ENCODE measurements at regions not wholly inside any gene's neighbourhood (a gene's known extent, or its start where the extent isn't known, plus 50 kb on each side); places are given as distances from the start of the nearest gene placed in this dataset.

GRCh38 chr2:19646987-19647386, 254.8 kb downstream of the TTC32 start:
- no peak overlapping the region for H3K4me3 ChIP-seq (ENCODE audit: low read depth, low read length)
- no peak for TF ChIP-seq CTCF (IDR thresholded peaks at IDR 0.05; ENCODE audit: borderline replicate concordance, insufficient read depth, low read depth, low read length)

GRCh38 chr2:19644763-19645162, 257.0 kb downstream of the TTC32 start:
- no peak overlapping the region for H3K4me3 ChIP-seq (ENCODE audit: low read depth, low read length)
- no peak for TF ChIP-seq CTCF (IDR thresholded peaks at IDR 0.05; ENCODE audit: borderline replicate concordance, insufficient read depth, low read depth, low read length)

DNA sequence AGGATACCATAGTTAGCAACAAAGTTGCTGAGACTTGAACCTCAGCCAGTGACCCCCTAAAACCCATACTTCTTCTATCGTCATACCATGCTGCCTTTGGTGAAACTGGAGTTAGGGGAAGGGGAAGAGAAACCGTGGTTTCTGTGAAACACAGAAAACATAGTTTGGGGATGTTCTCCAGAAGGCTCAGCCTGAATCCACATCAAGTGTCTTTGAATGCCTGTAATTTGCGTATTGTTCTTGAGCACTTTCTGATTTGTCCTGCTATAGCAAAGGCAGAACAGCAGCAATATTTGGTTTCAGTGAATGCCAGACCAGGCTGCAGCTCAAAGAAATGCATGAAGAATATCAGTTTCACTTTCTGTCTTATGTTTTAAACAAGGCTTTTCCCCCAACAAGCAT, 258.7 kb downstream of the TTC32 start:
- H3K4me3 ChIP-seq (ENCODE audit: low read depth, low read length), result no peak overlapping the region
- no peak for TF ChIP-seq CTCF (IDR thresholded peaks at IDR 0.05; ENCODE audit: borderline replicate concordance, insufficient read depth, low read depth, low read length)

DNA sequence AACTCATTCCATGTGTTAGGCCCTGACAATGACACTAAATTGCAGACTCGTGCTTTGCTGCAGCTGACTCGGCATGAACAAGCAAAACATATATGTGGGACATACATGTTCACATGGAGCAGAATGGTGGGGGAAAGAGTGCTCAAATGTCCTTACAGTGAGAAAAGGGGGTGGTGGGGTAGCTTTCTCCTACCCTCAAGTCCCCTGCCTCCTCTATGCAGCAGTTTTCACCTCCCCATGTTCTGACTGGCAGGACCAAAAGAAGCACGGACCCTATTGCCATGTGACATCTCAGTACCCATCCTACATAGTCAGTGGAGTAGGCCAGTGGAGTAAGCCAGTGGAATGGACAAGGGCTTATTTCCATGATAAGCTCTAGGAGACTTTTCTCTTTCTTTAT, 259.3 kb downstream of the TTC32 start:
- TF ChIP-seq CTCF (IDR thresholded peaks at IDR 0.05; ENCODE audit: borderline replicate concordance, insufficient read depth, low read depth, low read length), result no peak
- no peak overlapping the region for H3K4me3 ChIP-seq (ENCODE audit: low read depth, low read length)

DNA sequence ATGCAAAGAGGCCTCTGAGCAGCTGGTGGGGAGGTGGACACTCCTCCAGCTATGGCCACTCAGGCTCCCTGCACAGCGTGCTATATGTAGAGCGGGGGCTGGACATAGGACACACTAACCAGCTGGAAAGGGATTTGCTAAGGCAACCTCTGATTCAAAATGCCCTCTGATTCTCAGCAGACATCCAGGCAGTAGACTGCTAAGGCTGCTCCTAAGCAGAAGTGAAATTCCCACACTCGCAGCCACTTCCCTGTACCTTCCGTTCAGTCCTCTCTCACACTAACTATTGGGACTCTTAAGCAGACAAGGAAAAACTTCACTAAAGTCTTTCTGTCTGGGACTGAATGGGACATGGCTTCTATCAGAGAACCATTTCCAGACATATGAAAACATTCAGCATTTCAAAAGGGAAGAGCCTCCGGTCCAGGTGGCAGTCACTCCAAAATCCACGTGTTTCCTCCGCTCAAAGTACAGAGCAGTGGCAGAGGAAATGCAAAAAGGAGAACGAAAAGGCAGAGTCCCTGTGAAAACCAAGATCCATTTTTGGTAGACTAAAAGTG, 265.8 kb downstream of the TTC32 start:
- TF ChIP-seq CTCF (IDR thresholded peaks at IDR 0.05; ENCODE audit: borderline replicate concordance, insufficient read depth, low read depth, low read length), result no peak
- H3K4me3 ChIP-seq (ENCODE audit: low read depth, low read length), result no peak overlapping the region

GRCh38 chr2:19632403-19632991, 269.3 kb downstream of the TTC32 start:
- no peak overlapping the region for H3K4me3 ChIP-seq (ENCODE audit: low read depth, low read length)
- no peak for TF ChIP-seq CTCF (IDR thresholded peaks at IDR 0.05; ENCODE audit: borderline replicate concordance, insufficient read depth, low read depth, low read length)

DNA sequence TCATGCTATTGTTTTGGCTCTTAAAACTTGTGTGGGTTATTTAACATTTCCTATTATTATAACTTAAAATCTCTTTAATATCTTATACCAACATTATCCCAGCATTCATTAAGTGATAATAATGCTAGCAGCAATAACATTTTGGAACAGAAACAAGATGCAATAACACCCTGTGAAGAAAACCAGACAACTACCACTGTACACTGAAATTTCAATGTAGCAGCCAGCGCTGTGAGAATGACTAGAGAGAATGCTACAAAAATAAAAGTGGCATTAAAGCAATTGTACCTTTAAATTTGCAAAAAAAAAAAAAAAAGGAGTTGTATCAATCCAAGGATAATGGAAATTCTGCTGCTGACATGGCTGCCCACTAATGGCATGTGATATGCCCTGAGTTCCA, 269.9 kb downstream of the TTC32 start:
- no peak for TF ChIP-seq CTCF (IDR thresholded peaks at IDR 0.05; ENCODE audit: borderline replicate concordance, insufficient read depth, low read depth, low read length)

More for the DNA sequence above, 269.9 kb downstream of the TTC32 start:
- H3K4me3 ChIP-seq (ENCODE audit: low read depth, low read length), result no peak overlapping the region
